Amniotic epithelial cell (primary cell): ENCODE measurements at regions not wholly inside any gene's neighbourhood (a gene's known extent, or its start where the extent isn't known, plus 50 kb on each side); places are given as distances from the start of the nearest gene placed in this dataset.

ENCODE experiments used
- DNase-seq: peaks from one replicate; pipeline ENCODE4 v3.0.0-alpha.2; 2010; ENCODE audit warnings: low read depth

- peak; percentile 73 for DNase-seq
Observed at GRCh38 chr2:236956031-236956618, 129.6 kb upstream of the COPS8 start.

DNA sequence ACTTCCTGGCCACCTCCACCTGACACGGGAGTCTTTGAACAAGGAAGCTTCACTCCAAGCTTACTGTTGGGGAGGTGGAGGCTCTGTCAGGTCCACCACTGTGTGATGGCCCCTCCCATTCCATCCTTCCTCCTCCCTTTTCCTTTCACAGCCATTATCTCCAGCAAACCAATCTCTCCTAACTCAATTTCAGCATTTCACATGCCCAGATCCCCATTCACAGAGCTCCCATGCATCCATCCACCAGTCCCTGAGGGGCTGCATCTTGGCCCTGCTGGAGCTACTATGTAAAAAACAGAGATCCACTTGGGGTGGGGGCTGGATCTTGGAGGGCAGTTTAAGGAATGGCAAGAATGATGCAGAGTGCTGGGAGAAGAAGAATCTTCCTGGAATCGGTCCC, 129.0 kb upstream of the COPS8 start:
- DNase-seq, result no peak

- no peak for DNase-seq
Observed at GRCh38 chr2:236959036-236959435, 126.7 kb upstream of the COPS8 start.

GRCh38 chr2:236959876-236960275, 125.8 kb upstream of the COPS8 start:
- DNase-seq, result no peak

DNA sequence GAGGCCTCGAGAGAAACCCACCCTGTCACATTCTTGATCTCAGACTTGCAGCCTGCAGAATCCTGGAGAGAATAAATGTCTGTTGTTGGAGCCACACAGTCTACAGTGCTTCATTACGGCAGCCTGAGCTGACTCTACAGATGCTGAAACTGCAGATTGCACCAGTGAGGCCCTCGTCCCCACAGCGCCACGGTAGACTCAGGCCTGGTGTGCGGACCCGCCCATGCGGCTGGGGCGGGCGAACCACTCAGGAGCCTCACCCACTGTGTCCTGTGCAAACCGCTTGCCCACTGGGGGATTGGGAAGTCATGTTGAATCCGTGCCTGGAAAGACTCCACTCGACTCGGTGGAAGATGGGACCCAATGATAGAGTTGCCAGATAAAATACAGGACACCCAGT, 125.2 kb upstream of the COPS8 start:
- DNase-seq, result no peak

DNA sequence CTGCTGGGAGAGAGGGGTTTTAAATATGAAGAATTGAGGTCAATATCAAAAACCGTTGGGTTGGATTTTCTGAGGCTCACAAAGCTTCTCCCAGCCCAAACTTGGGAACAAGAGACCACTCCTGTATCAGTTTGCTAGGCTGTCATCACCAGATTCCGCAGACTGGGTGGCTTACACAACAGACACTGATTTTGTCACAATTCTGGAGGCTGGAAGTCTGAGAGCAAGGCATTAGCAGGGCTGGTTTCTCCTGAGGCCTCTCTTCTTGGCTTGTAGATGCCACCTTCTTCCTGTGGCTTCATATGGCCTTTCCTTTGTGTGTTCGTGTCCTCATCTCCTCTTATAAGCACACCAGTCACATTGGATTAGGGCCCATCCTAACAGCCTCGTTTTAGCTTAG, 122.9 kb upstream of the COPS8 start:
- DNase-seq, result no peak

GRCh38 chr2:236963631-236964182, 122.0 kb upstream of the COPS8 start:
- DNase-seq, result no peak

DNA sequence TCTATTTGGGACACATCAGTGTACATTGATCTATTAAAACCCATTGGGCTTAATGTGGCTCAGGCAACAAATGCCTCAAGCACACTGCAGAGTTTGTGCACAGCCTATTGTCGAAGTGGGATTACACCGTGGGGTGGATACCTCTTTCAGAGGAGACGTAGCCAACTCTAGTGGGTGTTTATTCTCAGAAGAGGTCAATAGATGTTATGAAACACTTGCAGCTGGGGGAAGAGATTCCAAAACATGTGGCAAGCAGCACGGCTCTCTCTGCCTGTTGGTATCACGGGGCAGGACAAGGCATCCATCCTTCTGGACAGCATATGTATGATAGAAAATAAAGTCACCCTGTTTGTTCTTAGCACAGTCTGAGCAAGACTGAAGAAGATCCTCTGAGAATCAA, 121.4 kb upstream of the COPS8 start:
- no peak for DNase-seq

DNA sequence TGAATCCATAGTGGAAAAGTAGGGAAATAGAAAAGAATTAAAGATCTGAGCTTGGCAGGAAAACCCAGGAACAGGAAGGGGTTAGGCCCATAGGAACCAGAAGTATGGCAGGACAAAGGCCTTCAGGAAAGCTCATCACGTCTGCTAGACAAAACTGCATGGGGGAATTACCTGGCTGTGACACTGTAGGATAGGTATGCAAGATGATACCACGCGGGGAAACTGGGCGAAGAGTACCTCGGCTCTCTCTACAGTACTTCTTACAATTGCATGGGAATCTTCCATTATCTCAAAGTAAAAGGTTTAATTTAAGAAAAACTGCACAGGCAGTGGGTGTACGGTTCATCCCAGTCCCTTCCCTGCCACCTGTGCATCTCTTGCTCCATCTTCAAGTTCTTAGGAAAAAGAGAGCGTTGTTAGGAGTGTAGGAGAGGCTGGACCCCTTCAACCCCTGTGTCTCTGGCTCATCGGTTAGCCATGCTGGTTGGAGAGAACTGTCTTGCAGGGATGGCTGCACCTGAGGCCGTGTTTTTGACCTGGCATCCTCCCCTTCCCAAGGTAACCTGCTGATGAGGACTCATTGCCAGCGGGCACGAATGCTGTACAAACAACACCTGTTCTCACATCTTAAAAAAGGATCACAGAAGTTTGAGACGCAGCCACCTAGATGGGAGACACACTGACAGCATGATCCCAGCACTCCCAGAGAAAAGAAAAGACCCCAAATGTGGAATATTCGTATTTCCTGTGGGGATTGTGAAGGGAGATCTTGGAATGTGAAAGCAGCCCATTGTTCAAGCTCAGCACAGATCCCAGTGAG, 120.5 kb upstream of the COPS8 start:
- no peak for DNase-seq

- DNase-seq, result no peak
Observed at GRCh38 chr2:236965841-236966096, 119.9 kb upstream of the COPS8 start.

DNA sequence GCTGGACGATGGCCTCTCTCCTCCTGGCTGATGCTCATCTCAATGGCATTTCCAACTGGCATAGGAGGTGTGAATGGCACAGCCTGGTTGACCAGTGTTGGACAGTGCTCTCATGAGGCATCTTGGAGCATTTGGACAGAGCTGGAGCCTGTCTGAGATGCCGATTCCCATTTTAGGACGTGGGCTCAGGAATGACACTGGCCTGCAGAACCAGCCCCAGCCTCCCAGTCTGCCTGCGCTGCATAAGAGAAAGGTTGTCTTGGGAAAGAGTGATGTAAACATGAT, 118.2 kb upstream of the COPS8 start:
- DNase-seq, result no peak

GRCh38 chr2:236968101-236968879, 117.4 kb upstream of the COPS8 start:
- DNase-seq, result no peak

GRCh38 chr2:236968880-236969534, 116.7 kb upstream of the COPS8 start:
- DNase-seq, result no peak

- DNase-seq, result no peak
Observed at GRCh38 chr2:236969767-236970655, 115.7 kb upstream of the COPS8 start.

DNA sequence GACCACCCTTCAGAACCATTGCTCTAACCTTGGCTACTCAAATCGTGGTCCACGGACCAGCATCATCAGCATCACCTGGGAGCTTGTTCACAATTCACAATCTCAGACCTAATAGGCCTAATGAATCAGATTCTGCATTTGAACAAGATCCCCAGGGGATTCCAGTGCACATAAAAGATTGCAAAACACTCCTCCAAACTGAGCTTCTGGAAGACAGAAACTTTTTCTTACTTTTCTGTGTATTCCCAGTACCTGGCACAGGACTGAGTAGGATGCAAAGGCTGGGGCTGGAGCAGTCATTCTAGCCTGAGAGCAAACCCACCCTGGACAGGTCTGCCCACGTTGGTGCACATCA, 115.1 kb upstream of the COPS8 start:
- no peak for DNase-seq

GRCh38 chr2:236971131-236971821, 114.4 kb upstream of the COPS8 start:
- peak; percentile 41 for DNase-seq

DNA sequence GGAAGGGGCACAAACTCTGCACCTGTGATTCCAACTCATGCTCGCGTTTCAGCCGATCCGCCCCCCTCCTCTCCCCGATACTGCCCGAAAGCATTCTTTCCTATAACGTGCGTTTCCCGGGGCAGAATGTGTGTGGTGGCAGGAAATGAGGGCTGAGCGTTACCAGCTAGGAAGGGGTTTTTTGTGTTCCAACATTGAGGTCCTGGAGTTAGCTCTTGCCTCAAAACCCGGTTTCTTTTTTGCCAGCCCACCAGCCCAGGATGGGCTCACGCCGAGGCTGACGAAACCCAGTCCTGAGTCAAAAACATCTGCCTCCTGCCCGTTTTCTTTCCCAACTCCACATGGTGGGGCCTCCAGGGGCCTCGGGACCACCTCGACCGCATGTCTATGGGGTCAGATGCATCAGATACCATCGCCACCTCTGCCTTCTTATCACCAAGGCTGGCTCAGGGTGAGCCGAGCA, 113.7 kb upstream of the COPS8 start:
- DNase-seq, result no peak

GRCh38 chr2:236972491-236973342, 113.0 kb upstream of the COPS8 start:
- peak; percentile 80 for DNase-seq

- no peak for DNase-seq
Observed at GRCh38 chr2:236973343-236973980, 112.2 kb upstream of the COPS8 start.

DNA sequence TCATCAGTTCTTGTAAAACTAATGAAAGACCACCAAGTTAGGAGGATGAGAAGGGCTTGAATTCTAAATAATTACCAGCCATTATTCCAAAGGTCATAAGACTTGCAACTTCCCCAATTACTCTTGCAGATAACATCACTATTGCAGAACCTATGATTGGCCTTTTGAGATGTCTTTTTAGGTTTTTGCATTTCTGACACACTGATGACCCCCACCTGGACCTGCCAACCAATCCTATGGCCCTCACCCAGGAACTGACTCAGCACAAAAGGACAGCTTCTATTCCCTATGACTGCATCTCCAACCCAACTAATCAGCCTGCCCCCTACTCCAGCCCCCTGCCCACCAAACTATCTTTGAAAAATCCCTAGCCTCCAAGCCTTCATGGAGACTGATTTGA, 111.5 kb upstream of the COPS8 start:
- no peak for DNase-seq
